Left ventricle myocardium inferior (tissue), 1 donor: ENCODE measurements at regions not wholly inside any gene's neighbourhood (a gene's known extent, or its start where the extent isn't known, plus 50 kb on each side); places are given as distances from the start of the nearest gene placed in this dataset.

Experiments used
- DNase-seq: peaks from one replicate; pipeline ENCODE4 v3.0.0-alpha.2; 2020
- H3K27ac ChIP-seq: fragments of 200-600 bp; replicated peaks from 2 replicates; pipeline ENCODE4 v1.8.0; 2021
- H3K27me3 ChIP-seq: fragments of 200-600 bp; 2 replicates; pipeline ENCODE4 v1.8.0; 2021; ENCODE audit warnings: low read depth
- H3K36me3 ChIP-seq: fragments of 200-600 bp; 2 replicates; pipeline ENCODE4 v1.8.0; 2021
- H3K4me1 ChIP-seq: fragments of 200-600 bp; 2 replicates; pipeline ENCODE4 v1.8.0; 2021
- H3K4me3 ChIP-seq: fragments of 200-600 bp; 2 replicates; pipeline ENCODE4 v1.8.0; 2021; ENCODE audit warnings: mild to moderate bottlenecking, moderate library complexity
- H3K9me3 ChIP-seq: fragments of 200-600 bp; replicated peaks from 2 replicates; pipeline ENCODE4 v1.8.0; 2021
- intact Hi-C: fragments of 100-400 bp; cut with micrococcal nuclease; formaldehyde crosslinking; loops from one replicate; pipeline ENCODE4 v1.11.0; 2022
- TF ChIP-seq, protein P1 (sequence below): fragments of 200-600 bp; IDR thresholded peaks from 2 replicates; pipeline ENCODE4 v1.8.0; 2021; ENCODE audit warnings: antibody characterized with exemption, mild to moderate bottlenecking, borderline replicate concordance
- donor health status: DM: no; HTN: yes; CAD: no; lungs with severe emphysema.

DNA sequence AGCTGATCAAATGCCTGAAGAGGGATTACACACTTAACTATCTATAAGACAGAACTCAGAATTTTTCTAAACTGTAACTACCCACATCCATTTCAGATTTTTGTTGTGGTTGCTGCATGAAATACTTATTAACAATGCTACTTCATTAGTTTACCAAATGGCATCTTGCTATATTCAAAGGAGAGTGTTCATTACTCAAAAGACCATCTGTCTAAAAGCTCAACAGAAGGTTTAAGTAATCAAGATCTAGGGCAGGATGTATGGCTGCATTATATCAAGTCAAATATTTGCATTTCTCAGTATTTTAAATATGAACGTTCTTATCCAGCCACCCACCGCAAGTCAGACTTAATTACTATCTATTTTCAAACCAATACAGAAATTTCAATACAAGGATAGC is 79.9 kb downstream of the SIPA1L2 start:
- Histone ChIP-seq H3K27me3 (no peaks in the 10 kb centered on the region), H3K36me3 (no peaks in the 10 kb centered on the region), H3K4me3 (no peak overlapping the region), H3K27ac (no peak overlapping the region), H3K9me3 (no peaks in the 10 kb centered on the region), H3K4me1 (peaks cover 85% of the 10 kb centered on the region)
- TF ChIP-seq, protein P1, sequence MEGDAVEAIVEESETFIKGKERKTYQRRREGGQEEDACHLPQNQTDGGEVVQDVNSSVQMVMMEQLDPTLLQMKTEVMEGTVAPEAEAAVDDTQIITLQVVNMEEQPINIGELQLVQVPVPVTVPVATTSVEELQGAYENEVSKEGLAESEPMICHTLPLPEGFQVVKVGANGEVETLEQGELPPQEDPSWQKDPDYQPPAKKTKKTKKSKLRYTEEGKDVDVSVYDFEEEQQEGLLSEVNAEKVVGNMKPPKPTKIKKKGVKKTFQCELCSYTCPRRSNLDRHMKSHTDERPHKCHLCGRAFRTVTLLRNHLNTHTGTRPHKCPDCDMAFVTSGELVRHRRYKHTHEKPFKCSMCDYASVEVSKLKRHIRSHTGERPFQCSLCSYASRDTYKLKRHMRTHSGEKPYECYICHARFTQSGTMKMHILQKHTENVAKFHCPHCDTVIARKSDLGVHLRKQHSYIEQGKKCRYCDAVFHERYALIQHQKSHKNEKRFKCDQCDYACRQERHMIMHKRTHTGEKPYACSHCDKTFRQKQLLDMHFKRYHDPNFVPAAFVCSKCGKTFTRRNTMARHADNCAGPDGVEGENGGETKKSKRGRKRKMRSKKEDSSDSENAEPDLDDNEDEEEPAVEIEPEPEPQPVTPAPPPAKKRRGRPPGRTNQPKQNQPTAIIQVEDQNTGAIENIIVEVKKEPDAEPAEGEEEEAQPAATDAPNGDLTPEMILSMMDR: no peak
- intact Hi-C loops: no loop called here
- no peak for DNase-seq

DNA sequence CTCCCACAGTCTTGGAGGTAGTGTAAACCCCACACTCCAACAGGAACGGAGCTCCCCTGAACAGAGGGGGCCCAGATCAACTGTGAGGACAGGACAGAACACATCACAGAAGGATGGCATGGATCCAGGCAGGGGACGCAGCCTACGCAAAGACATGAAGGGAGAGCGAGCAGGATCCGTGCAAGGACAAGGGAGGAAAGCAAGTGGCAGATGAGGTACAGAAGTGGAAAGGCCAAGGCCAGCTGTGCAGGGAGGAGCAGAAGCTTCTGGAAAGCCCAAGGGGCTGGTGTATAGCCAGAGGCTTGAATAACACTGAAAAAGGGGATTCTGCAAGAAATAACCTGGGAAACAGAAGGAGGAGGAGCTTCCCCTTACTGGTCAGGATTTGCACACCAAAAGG is 81.2 kb downstream of the SIPA1L2 start:
- H3K4me1 ChIP-seq: peaks cover 72% of the 10 kb centered on the region
- no peaks in the 10 kb centered on the region for H3K27me3 ChIP-seq
- H3K9me3 ChIP-seq: no peaks in the 10 kb centered on the region
- no peak overlapping the region for H3K27ac ChIP-seq
- TF ChIP-seq, protein P1: no peak
- no peak for DNase-seq
- intact Hi-C loops: no loop called here
- no peaks in the 10 kb centered on the region for H3K36me3 ChIP-seq
- H3K4me3 ChIP-seq: no peak overlapping the region

DNA sequence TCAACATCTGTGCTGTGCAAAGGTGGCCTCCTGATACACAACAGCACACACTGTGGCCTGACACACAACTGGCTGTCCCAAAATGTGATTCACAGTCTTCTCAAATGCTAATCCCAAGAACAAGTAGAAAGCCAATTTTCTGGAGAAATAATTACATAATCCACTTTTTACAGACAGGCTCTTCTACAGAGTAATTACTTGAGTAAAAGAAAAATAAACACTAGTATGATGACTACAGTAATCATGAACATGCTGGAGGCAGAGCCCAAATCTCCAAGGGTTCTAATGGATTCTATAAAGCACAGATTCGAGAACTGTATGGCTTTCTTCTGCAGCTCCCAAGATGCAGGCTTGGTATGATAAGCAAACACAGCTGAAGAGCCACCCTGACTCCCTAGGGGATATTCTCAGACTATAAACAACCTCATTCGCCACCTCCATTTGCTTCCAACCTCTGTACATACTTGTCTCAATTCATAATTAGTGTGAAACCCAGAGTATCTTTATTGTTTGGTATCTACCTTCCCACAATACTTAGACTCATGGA is 81.9 kb downstream of the SIPA1L2 start:
- Histone ChIP-seq H3K27me3 (no peaks in the 10 kb centered on the region), H3K36me3 (no peaks in the 10 kb centered on the region), H3K4me1 (peaks cover 70% of the 10 kb centered on the region), H3K9me3 (no peaks in the 10 kb centered on the region), H3K27ac (no peak overlapping the region), H3K4me3 (no peak overlapping the region)
- DNase-seq: no peak
- intact Hi-C loops: no loop called here
- TF ChIP-seq, protein P1: no peak

DNA sequence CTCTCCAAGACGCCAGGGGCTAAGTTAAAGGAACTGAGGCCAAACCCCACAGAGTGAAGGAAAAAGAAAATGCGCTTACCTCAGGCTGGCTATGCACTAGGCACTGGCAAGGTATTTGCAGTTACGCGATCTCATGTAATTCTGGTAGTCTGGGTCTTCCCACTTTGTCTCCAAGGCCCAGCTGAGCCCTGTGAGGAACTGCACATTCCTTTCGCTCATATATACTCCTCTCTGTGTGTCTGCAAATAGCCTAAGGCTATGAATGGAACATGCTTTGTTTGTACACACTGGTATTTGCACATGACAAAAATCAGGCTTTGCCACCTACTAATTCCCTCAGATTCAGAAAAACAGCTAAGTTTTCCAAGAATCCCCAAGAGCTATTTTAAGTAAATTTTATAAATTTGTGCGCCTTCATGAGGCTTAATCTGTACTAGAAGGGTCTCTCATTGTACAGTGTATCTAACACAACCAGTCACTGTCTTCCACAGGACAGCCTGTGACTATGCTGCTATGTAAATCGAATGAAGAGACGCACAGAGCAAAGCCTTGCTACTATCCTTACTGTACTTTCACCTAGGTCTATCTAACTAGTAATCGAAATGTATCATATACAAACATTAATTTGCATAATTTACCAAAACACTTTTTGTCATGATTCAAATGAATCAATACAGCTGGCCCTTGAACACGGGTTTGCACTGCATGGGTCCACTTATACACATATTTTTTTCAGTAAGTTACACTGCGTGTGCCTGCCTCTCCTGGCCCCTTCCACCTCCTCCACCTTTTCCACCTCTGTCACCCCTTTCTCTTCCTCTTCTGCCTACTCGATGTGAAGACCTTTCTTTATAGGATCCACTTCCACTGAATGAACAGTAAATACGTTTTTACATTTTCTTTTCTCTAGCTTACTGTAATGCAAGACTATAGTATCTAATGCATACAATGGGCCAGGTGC is 87.0 kb downstream of the SIPA1L2 start:
- intact Hi-C loops: no loop called here

DNA sequence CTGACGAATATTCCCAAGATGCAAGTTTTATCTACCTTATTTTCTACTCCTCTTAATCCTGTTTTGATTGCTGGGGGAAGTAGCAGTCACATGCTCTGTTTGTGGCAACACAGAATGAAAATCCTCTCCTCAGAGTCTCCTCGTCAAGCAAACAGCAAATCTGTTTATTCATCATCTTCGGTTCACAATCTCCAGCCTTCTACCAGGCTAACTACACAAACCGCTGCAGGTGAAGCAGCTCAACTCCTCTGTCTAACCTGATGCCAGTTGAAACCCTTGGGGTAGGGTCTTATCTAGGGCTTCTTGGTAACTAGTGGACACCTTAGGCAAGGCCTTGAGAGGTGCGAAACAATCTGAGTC is 91.0 kb downstream of the SIPA1L2 start:
- intact Hi-C loops: no loop called here
- no peak overlapping the region for H3K27ac ChIP-seq

More for the DNA sequence above, 87.0 kb downstream of the SIPA1L2 start:
- TF ChIP-seq, protein P1: no peak
- H3K27me3 ChIP-seq: no peaks in the 10 kb centered on the region
- no peaks in the 10 kb centered on the region for H3K9me3 ChIP-seq
- DNase-seq: no peak
- H3K27ac ChIP-seq: no peak overlapping the region
- H3K36me3 ChIP-seq: no peaks in the 10 kb centered on the region
- H3K4me1 ChIP-seq: peaks cover 64% of the 10 kb centered on the region
- no peak overlapping the region for H3K4me3 ChIP-seq

More for the DNA sequence above, 91.0 kb downstream of the SIPA1L2 start:
- no peaks in the 10 kb centered on the region for H3K27me3 ChIP-seq
- H3K36me3 ChIP-seq: no peaks in the 10 kb centered on the region
- H3K4me1 ChIP-seq: peaks cover 77% of the 10 kb centered on the region
- H3K4me3 ChIP-seq: no peak overlapping the region
- TF ChIP-seq, protein P1: no peak
- no peaks in the 10 kb centered on the region for H3K9me3 ChIP-seq
- DNase-seq: no peak
